Gastroesophageal sphincter (tissue), 3 donors: ENCODE measurements at regions not wholly inside any gene's neighbourhood (a gene's known extent, or its start where the extent isn't known, plus 50 kb on each side); places are given as distances from the start of the nearest gene placed in this dataset.

Source experiments
- CTCF ChIP-seq, 4 experiments: fragments of 200-600 bp in 2 of 4; fragments of 450-650 bp in 2 of 4; sonication (generic) in 1 of 4; IDR thresholded peaks; one replicate each; pipeline ENCODE4 v1.5.1; 2017 to 2019; ENCODE audit warnings: antibody characterized with exemption in 4 of 4, mild to moderate bottlenecking in 2 of 4, moderate library complexity in 2 of 4
- EP300 ChIP-seq: sonication (generic); formaldehyde crosslinking; IDR thresholded peaks from one replicate; pipeline ENCODE4 v1.6.1; 2017; ENCODE audit warnings: antibody characterized with exemption, mild to moderate bottlenecking

GRCh38 chr5:53358794-53359193 is 121.6 kb upstream of the FST start:
- no peak for TF ChIP-seq CTCF (IDR thresholded peaks at IDR 0.05)
- no peak for TF ChIP-seq EP300
